ENCODE measurements at regions not wholly inside any gene's neighbourhood (a gene's known extent, or its start where the extent isn't known, plus 50 kb on each side); places are given as distances from the start of the nearest gene placed in this dataset.

DNA sequence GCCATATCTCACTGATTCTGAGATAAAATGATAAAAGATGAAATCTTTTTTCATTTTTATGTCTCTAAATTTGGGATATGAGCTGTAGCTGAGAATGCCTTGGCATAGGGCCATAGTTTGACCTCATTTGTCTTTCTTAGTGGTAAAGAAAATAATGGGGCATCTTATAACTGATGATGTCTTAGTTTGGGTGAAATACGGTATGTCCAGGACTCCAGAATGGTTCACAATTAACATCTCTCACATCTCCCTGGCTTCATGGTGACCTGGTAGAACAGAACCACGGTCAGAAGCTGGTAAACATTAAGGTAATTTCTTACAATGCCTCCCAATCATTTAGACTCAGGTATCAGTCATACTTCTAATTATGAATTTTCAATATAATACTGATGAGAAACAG is 250.8 kb downstream of the MAT2B start:
- DNase-seq = no peak
- 55% methylated on average over 2 of the region's 2 CpGs for WGBS (ENCODE audit: insufficient coverage, low coverage, low lambda C conversion rate, missing lambda C conversion rate)
- Histone ChIP-seq H3K4me1 (no peaks in the 10 kb centered on the region), H3K9me3 (no peaks in the 10 kb centered on the region), H3K27ac (no peak overlapping the region), H3K27me3 (no peaks in the 10 kb centered on the region), H3K36me3 (no peaks in the 10 kb centered on the region), H3K4me3 (no peak overlapping the region)
- TF ChIP-seq POLR2A (IDR thresholded peaks at IDR 0.05) = no peak
- TF ChIP-seq, protein P1, sequence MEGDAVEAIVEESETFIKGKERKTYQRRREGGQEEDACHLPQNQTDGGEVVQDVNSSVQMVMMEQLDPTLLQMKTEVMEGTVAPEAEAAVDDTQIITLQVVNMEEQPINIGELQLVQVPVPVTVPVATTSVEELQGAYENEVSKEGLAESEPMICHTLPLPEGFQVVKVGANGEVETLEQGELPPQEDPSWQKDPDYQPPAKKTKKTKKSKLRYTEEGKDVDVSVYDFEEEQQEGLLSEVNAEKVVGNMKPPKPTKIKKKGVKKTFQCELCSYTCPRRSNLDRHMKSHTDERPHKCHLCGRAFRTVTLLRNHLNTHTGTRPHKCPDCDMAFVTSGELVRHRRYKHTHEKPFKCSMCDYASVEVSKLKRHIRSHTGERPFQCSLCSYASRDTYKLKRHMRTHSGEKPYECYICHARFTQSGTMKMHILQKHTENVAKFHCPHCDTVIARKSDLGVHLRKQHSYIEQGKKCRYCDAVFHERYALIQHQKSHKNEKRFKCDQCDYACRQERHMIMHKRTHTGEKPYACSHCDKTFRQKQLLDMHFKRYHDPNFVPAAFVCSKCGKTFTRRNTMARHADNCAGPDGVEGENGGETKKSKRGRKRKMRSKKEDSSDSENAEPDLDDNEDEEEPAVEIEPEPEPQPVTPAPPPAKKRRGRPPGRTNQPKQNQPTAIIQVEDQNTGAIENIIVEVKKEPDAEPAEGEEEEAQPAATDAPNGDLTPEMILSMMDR (IDR thresholded peaks at IDR 0.05) = no peak
- intact Hi-C loops (cut with DNase I) = no loop called here
- ATAC-seq = no peak

GRCh38 chr5:163757344-163757743 is 251.9 kb downstream of the MAT2B start:
- Histone ChIP-seq H3K36me3 (no peaks in the 10 kb centered on the region), H3K4me3 (no peak overlapping the region), H3K27me3 (no peaks in the 10 kb centered on the region), H3K9me3 (no peaks in the 10 kb centered on the region), H3K4me1 (no peaks in the 10 kb centered on the region), H3K27ac (no peak overlapping the region)
- DNase-seq (no peak), ATAC-seq (peak in 1 of 4 donors; percentile 26)
- intact Hi-C loops (cut with DNase I) = no loop called here
- TF ChIP-seq POLR2A (IDR thresholded peaks at IDR 0.05) = no peak
- TF ChIP-seq, protein P1 (IDR thresholded peaks at IDR 0.05) = no peak
- WGBS (ENCODE audit: insufficient coverage, low coverage, low lambda C conversion rate, missing lambda C conversion rate) = 53% methylated on average over 5 of the region's 5 CpGs

DNA sequence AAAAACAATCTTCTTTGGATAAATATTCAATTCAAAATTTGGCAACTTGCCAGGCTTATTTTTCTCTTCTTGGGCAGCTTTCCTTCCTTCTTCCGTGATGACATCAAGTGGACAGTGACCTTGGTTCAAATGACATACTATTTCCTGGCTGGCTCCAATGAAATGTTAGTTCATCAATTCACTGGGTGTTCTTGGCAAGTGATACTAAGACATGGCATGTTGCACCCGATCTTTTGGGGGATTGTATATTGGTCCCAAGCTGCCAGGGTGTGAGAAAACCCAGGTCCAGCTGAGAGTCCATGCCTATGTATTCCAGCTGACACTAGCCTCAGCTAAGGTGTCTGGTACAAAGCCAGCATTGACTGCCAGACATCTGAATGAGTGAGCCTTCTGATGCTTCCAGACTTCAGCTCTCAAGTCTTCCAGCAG is 252.9 kb downstream of the MAT2B start:
- Histone ChIP-seq H3K4me1 (no peaks in the 10 kb centered on the region), H3K4me3 (no peak overlapping the region), H3K27me3 (no peaks in the 10 kb centered on the region), H3K27ac (no peak overlapping the region), H3K36me3 (no peaks in the 10 kb centered on the region), H3K9me3 (no peaks in the 10 kb centered on the region)
- ATAC-seq (no peak), DNase-seq (no peak)
- intact Hi-C loops (cut with DNase I) = no loop called here
- no peak for TF ChIP-seq POLR2A (IDR thresholded peaks at IDR 0.05)
- TF ChIP-seq, protein P1 (IDR thresholded peaks at IDR 0.05) = no peak
- 58% methylated on average over 2 of the region's 2 CpGs for WGBS (ENCODE audit: insufficient coverage, low coverage, low lambda C conversion rate, missing lambda C conversion rate)

GRCh38 chr5:163759000-163759704 is 253.7 kb downstream of the MAT2B start:
- intact Hi-C loops (cut with DNase I) = no loop called here
- no peaks in the 10 kb centered on the region for H3K27me3 ChIP-seq
- DNase-seq (no peak), ATAC-seq (no peak)
- no peak for TF ChIP-seq POLR2A (IDR thresholded peaks at IDR 0.05)
- TF ChIP-seq, protein P1 (IDR thresholded peaks at IDR 0.05) = no peak
- 42% methylated on average over 4 of the region's 4 CpGs for WGBS (ENCODE audit: insufficient coverage, low coverage, low lambda C conversion rate, missing lambda C conversion rate)
- H3K9me3 ChIP-seq = no peaks in the 10 kb centered on the region
- H3K27ac ChIP-seq = no peak overlapping the region
- no peak overlapping the region for H3K4me3 ChIP-seq
- no peaks in the 10 kb centered on the region for H3K4me1 ChIP-seq
- no peaks in the 10 kb centered on the region for H3K36me3 ChIP-seq
